ENCODE measurements at regions not wholly inside any gene's neighbourhood (a gene's known extent, or its start where the extent isn't known, plus 50 kb on each side); places are given as distances from the start of the nearest gene placed in this dataset.

- TF ChIP-seq CTCF (IDR thresholded peaks at IDR 0.05) (no peak), POLR2A (IDR thresholded peaks at IDR 0.05) (no peak)
Measured at GRCh38 chr2:58641001-58641400, 399.9 kb upstream of the FANCL start.
